ENCODE measurements at regions not wholly inside any gene's neighbourhood (a gene's known extent, or its start where the extent isn't known, plus 50 kb on each side); places are given as distances from the start of the nearest gene placed in this dataset.

- DNase-seq (ENCODE audit: low read depth in 4 of 4, low spot score in 2 of 4), result no peak
Measured at GRCh38 chr12:93041416-93041815, 112.3 kb upstream of the EEA1 start.

DNA sequence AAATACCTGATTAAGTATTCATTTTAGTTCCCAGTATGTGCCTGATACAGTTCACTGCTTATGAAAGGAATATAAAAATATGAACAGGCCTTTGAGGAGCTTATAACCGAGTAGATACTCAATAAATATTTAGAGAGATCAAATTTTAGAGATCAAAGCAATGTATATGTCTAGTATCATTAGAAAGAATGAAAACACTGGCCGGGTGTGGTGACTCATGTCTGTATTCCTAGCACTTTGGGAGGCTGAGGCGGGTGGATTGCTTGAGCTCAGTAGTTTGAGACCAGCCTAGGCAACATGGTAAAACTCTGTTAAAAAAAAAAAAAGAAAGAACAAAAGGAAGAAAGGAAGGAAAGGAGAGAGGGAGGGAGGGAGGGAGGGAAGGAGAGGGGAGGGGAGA is 113.2 kb upstream of the EEA1 start:
- DNase-seq (ENCODE audit: low read depth in 4 of 4, low spot score in 2 of 4), result no peak

DNA sequence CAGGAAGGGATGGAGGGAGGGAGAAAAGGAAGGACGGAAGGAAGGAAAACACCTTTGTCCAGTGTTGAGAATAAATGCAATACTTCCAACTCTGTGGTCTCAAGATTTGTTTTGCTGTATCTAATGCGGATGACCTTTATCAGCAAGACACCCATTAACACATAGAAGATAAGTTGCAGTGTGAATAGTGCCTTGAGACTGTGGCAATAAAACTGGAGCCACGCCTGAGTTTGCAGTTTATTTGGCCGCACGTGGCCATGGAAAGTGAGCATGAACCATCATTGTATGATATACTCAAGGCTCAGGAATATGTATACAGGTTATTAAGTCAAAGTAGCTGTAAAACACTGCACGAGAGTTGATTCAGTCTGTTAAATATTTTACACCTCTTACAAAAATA is 113.6 kb upstream of the EEA1 start:
- no peak for DNase-seq (ENCODE audit: low read depth in 4 of 4, low spot score in 2 of 4)

DNA sequence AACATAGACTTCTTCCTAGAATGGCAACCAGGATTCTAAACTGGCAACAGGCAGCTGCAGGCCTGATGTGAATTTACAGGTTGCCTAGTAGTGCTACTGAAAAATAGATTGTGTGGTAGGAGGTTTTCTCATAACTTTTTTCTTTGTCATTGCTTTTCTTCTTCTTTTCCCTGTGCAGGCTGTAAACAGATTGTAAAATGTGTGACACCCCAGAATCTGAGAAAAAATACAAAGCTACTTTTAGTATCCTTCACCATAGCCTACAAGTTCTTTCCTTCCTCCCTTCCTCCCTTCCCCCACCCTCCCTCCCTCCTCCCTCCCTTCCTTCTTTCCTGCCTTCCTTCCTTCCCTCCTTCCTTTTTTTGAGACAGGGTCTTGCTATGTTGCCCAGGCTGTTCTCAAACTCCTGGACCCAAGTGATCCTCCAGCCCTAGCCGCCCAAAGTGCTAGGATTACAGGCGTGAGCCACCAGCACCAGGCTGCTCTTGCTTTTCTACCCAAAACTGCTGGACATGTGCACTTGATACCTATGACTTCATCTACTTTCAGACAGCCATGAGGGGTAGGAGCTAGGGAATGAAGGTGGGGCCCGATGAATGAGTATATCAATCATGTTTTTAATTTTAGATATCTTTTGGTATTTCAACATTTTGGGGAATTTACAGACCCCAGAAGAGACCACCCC is 114.2 kb upstream of the EEA1 start:
- no peak for DNase-seq (ENCODE audit: low read depth in 4 of 4, low spot score in 2 of 4)

DNA sequence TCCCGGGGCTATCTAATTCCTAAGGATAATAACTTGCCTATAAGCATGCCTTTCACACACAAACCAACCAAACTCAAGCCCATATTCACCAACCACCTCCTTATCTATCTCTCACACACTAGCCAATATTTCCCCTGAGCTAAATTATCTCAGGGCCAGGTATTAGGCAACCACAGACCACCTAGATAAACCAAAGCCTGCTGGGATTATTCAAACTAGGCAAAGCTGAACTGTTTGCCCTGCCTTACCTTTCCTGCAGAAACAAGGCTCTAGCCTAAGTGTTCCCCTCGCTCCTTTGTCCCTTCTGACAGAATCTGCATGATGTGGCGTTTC is 114.7 kb upstream of the EEA1 start:
- no peak for DNase-seq (ENCODE audit: low read depth in 4 of 4, low spot score in 2 of 4)

- no peak for DNase-seq (ENCODE audit: low read depth in 4 of 4, low spot score in 2 of 4)
Measured at GRCh38 chr12:93047118-93047517, 118.0 kb upstream of the EEA1 start.

DNA sequence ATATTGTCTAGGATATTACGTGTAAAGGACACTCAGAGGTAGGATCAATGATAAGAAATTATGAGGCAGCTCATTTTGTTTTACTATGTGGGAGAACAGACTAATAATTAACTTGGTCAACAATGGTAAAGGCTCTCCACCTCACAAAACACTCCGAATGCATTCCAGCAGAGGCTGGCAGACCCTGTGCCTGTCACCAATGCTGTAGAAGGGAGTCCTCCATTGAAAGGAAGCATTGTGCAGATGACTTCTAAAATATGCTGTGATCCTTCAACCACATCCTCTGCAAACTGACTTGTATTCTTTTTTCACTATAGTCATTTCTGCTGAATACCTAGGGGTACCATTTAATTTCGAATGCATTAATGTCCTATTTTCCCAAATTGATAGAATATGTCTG is 119.6 kb upstream of the EEA1 start:
- DNase-seq (ENCODE audit: low read depth in 4 of 4, low spot score in 2 of 4), result no peak

- DNase-seq (ENCODE audit: low read depth in 4 of 4, low spot score in 2 of 4), result no peak
Measured at GRCh38 chr12:93050026-93050747, 121.1 kb upstream of the EEA1 start.

DNA sequence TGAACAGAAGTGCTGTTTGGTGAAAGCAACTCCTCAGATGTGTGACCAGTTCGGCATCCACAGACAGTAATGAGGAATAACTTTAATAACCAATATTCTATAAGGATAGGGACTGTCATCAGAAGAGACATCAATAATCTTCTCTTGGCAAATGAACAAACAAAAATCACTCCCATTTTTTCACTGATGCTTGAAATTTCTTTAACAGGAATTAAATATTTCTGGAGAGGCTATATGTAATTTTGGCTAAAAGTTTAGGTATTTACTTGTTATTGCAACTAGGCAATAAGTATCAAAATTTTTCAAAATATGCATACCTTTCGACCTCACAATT is 121.6 kb upstream of the EEA1 start:
- no peak for DNase-seq (ENCODE audit: low read depth in 4 of 4, low spot score in 2 of 4)

- no peak for DNase-seq (ENCODE audit: low read depth in 4 of 4, low spot score in 2 of 4)
Measured at GRCh38 chr12:93054021-93054420, 124.9 kb upstream of the EEA1 start.

GRCh38 chr12:93055221-93055620 is 126.1 kb upstream of the EEA1 start:
- DNase-seq (ENCODE audit: low read depth in 4 of 4, low spot score in 2 of 4), result no peak

DNA sequence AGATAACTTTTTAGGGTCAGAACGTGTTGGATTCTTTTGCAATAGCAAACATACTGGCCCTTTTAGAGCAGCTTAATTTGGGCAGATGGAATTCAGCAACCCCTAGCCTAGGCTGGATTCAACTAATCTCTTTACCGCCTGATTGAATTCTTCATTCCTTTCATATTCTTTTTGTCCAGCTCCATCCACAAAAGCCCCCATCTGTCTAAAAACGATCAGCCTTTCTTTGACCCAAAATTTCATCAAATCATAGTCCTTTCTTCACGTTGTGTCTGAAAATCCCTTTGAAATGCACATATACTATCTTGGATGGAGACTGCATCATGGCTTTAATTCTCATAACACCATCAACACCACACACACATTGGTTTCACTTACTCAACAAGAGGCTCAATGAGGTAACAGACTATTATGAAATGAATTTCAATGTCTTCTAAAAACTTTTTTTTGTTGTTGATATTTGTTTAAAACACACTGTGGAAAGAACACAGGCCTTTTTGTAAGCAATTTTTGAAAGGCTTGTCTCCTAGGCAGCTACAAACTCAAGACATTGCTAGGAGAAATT is 128.0 kb upstream of the EEA1 start:
- DNase-seq (ENCODE audit: low read depth in 4 of 4, low spot score in 2 of 4), result no peak

DNA sequence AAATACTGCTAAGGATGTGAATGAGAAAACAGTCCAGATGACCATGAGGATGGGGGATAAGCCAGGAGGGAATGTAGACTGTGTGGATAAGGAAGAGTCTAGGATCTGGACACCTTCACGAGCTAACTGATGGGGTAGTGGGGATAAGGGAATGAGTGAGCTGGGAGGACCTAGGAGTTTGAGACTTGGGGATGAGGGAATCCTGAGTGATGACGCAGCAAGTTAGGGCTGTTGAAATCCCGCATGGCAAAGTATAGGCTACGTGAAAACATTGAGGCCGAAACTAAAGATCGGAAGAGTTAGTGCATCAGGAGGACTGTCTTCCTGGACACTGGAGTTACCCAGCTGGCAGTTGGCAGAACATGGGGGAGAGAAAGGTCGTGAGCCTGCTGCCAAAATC is 129.2 kb upstream of the EEA1 start:
- no peak for DNase-seq (ENCODE audit: low read depth in 4 of 4, low spot score in 2 of 4)

- DNase-seq (ENCODE audit: low read depth in 4 of 4, low spot score in 2 of 4), result no peak
Measured at GRCh38 chr12:93059288-93059687, 130.2 kb upstream of the EEA1 start.

DNA sequence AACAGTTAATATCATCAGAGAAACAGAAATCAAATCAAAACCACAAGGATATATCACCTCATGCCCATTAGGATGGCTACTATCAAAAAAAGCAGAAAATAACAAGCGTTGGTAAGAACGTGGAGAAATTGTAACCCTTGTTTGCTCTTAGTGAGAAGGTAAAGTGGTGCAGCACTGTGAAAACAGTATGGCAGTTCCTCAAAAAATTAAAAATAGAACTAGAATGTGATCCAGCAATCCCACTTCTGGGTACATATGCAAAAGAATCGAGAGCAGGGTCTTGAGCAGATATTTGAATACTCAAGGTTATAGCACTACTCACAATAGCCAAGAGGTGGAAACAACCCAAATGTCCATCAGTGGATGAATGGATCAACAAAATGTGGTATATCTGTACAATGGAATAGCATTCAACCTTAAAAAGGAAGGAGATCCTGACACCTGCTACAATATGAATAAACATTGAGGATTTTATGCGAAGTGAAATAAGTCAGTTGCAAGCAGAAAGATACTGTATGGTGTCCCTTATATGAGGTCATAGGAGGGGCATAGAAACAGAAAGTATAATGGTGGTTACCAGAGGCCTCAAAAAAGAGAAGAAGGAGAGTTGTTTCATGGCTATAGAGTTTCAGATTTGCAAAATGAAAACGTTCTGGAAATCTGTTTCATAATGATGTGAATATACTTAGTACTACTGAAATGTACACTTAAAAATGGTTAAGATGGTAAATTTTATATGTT is 131.0 kb upstream of the EEA1 start:
- DNase-seq (ENCODE audit: low read depth in 4 of 4, low spot score in 2 of 4), result no peak

DNA sequence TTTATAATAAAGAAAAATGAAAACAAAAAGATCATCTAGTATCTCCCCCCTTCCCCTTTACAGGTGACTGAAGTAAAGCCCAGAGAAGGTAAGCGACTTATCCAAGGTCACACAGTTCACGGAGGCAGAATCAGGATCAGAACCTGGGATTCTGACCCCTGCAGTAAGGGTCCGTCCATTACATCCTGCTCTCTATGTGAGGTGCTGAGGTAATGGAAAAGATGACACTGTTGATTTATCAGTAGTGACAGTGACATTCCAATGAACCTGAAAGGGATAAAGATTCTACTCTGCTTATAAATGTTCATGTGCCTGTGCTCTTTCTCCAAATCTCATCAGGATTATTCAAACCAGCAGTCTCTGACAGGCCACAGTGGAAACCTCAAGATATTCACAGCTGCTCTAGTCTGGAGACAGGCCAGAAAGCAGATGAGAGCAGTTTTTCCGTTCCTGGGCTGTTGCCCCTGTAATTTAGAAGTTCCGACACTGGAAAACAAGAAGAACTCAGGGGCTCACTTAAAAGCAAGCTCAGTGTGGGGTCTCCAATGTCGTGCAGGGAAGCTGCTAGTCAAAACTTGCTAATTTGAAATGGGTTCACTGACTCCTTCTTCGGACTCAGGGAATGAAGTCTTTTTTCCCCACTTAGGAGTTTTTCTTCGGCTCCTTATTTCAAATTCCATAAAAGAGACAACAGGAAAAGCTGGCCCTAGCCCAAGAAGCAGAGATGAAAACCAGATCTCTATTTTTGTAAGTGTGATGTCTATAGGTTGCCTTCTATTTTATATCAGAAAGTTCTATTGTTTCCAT is 131.8 kb upstream of the EEA1 start:
- peak in 3 of 4 donors; percentile 31 to 55 (median 32) for DNase-seq (ENCODE audit: low read depth in 4 of 4, low spot score in 2 of 4)

GRCh38 chr12:93061473-93062419 is 132.7 kb upstream of the EEA1 start:
- DNase-seq (ENCODE audit: low read depth in 4 of 4, low spot score in 2 of 4), result no peak

GRCh38 chr12:93065896-93066295 is 136.8 kb upstream of the EEA1 start:
- DNase-seq (ENCODE audit: low read depth in 4 of 4, low spot score in 2 of 4), result no peak

DNA sequence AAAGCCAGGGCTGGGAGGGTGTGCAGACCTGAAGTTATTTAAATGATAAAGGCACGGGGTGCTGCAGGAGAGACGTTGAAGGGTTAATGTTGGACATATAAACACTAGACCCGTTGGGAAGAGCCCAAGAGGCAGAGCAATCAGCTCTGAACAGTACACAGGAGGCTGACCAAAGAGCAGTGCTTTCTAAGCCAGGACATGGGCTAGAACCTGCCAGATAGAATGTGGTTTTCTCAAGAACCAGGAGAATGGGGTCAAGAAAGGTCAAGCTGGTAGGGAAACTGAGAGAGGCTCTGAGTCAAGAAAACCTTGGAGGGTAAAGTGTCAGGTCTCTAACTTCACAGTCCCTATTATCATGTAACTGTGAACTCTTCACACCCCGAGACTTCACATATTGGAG is 143.2 kb upstream of the EEA1 start:
- no peak for DNase-seq (ENCODE audit: low read depth in 4 of 4, low spot score in 2 of 4)

DNA sequence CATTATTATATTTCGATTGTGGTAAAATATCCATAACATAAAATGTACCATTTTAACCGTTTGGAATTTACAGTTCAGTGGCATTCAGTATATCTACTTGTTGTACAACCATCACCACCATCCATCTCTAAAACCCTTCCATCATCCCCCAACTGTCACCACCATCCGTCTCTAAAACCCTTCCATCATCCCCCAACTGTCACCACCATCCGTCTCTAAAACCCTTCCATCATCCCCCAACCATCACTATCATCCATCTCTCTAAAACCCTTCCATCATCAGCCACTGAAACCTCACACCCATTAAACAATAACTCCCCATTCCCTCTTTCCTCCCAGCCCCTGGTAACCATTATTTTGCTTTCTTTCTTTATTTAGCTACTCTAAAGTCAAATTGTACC is 144.2 kb upstream of the EEA1 start:
- DNase-seq (ENCODE audit: low read depth in 4 of 4, low spot score in 2 of 4), result no peak
